ENCODE measurements at regions not wholly inside any gene's neighbourhood (a gene's known extent, or its start where the extent isn't known, plus 50 kb on each side); places are given as distances from the start of the nearest gene placed in this dataset.

DNA sequence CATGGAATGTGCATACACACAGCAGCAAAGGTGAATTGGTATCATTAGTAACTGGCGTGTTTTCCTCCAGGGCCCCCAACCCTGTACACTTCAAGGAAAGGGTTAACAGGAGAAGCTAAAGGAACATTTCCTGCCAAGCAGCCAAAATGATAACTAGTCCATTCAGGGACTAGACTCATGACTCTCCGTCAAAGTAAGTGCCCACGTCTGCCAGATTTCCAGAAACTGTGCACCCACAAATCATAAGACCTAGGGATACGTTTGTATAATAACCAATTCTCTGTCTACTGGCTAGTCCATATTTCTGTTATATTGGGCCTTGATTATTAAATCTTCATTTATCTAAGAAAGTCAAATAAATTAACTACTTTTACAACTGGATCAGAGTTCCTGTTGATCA, 76.0 kb upstream of the NHSL1 start:
- TF ChIP-seq, protein P1, sequence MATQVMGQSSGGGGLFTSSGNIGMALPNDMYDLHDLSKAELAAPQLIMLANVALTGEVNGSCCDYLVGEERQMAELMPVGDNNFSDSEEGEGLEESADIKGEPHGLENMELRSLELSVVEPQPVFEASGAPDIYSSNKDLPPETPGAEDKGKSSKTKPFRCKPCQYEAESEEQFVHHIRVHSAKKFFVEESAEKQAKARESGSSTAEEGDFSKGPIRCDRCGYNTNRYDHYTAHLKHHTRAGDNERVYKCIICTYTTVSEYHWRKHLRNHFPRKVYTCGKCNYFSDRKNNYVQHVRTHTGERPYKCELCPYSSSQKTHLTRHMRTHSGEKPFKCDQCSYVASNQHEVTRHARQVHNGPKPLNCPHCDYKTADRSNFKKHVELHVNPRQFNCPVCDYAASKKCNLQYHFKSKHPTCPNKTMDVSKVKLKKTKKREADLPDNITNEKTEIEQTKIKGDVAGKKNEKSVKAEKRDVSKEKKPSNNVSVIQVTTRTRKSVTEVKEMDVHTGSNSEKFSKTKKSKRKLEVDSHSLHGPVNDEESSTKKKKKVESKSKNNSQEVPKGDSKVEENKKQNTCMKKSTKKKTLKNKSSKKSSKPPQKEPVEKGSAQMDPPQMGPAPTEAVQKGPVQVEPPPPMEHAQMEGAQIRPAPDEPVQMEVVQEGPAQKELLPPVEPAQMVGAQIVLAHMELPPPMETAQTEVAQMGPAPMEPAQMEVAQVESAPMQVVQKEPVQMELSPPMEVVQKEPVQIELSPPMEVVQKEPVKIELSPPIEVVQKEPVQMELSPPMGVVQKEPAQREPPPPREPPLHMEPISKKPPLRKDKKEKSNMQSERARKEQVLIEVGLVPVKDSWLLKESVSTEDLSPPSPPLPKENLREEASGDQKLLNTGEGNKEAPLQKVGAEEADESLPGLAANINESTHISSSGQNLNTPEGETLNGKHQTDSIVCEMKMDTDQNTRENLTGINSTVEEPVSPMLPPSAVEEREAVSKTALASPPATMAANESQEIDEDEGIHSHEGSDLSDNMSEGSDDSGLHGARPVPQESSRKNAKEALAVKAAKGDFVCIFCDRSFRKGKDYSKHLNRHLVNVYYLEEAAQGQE (IDR thresholded peaks at IDR 0.05; ENCODE audit: insufficient read depth in 1 of 2, low read depth in 2 of 2, low read length in 2 of 2), result no peak
- no peak for TF ChIP-seq SIN3A (IDR thresholded peaks at IDR 0.05; ENCODE audit: borderline replicate concordance, insufficient read depth, low read length)
- no peak for TF ChIP-seq TAF1 (IDR thresholded peaks at IDR 0.05; ENCODE audit: borderline replicate concordance, insufficient read depth, low read length)
- no peak for TF ChIP-seq POLR2AphosphoS5 (IDR thresholded peaks at IDR 0.05; ENCODE audit: low read depth, low read length)

Measured in PFSK-1 (cell line).